Pulmonary artery endothelial cell (primary cell): ENCODE measurements at regions not wholly inside any gene's neighbourhood (a gene's known extent, or its start where the extent isn't known, plus 50 kb on each side); places are given as distances from the start of the nearest gene placed in this dataset.

ENCODE experiments used
- DNase-seq: peaks from one replicate; pipeline ENCODE4 v3.0.0-alpha.2; 2011; ENCODE audit warnings: low read depth, low spot score

DNA sequence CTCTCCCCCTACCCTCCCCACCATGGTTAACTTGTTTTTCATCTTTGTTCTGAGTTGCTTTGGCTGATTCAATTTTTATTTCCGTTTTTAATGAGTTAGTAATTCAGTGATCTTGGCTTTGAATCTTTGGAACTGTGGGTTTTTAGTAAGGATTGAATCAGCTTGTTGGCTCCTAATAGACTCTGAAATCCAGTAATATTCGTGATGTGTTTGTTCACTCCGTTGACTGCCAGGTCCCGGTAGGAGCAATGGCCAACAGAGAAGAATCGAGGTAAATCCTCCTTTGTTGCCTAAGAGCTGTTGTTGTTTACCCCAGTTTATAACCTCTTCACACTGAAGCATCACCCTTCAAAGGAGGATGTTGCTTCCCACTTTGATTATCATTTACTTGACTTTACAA is 92.7 kb downstream of the PCSK1 start:
- DNase-seq, result no peak

DNA sequence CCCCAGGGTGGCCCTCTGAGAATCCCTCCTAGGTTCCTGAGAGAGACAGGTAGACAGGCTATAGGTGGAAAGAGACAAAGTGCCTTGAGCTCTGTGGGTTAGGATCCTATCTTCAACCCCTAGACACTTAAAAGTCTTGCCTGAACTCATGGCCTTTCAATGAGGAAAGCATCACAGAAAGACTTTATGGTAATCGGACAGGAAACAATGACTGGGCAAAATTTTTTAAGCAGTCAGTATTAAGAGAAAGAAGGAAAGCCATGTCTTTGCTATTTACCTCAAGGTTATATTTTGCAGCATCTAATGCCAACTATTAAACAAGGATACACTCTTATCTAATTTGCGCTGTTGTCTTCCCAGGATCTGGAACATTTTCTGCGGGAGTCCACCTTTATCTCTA is 93.2 kb downstream of the PCSK1 start:
- DNase-seq, result no peak

DNA sequence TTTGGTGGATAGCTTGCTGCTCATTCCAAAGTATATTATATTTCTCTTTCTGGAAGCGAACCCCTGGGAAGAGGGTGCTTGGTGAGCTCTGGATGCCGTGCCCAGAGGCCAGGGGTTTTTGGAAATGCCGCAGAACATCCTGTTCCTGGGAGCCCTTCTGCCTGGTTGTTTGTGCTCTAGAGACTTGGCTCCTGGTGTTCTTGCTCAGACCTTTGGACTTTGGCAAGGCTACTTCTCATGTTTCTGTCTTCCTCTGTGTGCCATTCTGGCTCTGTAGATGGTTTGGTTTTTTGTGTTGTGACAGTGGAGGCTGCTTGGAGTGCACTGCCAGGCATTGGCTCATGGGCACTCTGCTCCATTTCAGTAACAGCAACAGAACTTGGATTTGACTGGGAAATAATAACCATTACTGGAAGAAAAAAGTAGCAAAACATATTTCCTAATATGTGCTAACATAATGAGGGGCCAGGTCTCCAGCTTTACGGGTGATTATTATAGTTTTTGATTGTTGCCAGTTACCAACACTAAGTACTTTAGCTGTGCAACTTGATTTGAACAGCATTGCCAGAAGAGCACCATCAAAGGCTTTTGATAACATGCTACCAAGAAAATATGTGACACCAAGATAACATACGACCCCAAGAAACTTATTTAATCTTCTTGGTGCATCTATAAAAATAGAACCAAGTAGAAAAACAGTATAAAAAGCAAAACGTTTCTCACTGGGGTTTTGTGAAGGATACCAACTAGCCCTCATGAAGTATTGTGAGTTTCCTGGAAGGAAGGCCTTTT is 94.2 kb downstream of the PCSK1 start:
- DNase-seq, result no peak

DNA sequence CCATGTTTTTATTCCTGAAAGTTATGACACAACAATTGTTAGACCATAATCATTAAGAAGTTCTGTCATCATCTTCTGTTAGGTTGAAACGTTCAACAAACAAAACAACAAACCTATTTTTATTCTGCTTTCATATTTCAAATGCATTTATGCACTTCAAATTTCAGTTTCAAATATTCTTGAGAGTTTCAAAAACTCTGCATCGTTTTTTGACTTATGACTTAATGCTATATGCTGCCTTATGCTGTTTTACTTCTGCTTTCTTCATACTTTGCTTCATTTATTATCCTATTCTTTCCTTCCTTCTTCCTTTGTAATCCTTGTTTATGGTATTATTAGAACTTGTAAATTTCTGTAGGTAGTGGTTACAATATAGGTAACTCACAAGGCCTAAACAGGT is 95.0 kb downstream of the PCSK1 start:
- no peak for DNase-seq

DNA sequence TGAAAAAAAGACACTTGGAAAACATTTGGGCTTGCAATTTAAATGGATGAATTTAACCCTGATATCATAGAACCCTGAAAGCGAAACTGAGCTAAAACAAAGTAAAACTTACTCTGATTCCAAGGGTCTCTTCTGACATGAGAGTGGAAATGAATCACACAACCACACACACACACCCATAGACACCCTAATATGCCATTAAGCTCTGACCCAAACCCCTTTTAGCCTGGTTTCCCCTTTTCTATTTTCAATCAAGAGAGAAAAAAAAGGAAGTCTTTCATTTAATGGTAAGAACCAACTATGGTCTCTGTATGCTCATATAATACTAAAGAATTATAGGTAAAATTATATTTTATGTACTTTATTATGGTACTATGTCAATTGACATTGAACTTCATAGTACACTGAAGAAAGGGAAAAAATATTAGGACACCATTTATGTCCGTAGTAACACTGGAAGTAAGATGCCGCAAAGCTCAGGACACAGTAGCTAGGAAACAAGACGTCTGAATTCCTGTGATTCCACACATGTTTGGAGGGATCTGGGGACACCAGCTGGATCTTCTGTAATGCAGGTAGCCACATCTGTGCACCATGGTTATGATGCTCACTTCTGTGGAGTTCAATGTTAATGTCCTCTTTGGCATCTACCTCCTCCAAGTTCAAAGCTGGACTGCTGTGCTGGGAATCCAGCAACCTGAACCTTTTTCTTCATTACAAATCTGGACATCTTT is 95.8 kb downstream of the PCSK1 start:
- DNase-seq, result no peak

DNA sequence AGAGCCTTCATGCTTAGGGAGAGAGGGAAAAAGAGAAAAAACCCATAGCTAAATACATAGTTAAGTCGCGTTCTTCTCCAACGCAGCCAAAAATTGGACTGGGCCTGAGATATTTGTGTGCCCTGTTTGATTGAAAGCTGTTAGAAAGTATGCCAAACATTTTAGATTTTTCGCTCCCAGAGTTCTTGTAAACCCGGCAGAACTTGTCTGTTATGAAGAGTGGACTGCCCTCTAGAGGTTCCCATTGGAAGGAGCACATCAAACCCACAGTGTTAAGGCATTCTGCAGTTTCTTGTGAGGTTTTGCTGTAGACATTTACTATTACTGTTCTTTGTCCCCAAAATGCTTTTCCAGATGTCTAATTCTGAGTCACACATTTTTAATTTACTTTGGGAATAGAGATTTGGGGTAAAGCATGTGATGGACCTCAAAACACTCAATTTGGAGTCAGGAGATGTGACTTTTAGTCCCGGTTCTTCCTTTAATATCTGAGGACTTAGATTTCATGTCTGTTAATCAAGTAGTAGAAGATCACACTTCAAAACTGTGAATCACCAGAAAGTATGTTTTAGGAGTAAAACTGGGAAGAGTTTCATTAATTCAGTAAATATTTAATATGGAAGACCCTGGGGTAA is 96.6 kb downstream of the PCSK1 start:
- peak; percentile 64 for DNase-seq

DNA sequence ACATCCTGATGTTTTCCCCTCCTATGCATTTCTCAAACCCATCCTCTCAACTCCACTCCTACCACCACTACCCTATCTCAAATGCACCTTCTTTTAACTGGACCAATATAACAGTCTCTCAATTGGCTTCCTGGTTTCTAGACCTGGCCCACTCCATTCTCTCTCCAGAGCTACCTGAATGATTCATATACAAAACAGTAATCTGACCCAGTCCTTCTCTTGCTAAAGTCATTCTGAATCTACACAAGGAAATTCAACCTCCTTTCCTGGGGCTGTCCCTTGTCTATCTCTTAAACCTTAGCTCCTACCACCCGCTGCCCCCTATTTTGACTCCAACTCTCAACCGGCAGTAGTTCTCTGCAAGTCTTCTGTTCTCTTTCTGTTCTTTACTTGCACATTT is 97.2 kb downstream of the PCSK1 start:
- DNase-seq, result no peak

DNA sequence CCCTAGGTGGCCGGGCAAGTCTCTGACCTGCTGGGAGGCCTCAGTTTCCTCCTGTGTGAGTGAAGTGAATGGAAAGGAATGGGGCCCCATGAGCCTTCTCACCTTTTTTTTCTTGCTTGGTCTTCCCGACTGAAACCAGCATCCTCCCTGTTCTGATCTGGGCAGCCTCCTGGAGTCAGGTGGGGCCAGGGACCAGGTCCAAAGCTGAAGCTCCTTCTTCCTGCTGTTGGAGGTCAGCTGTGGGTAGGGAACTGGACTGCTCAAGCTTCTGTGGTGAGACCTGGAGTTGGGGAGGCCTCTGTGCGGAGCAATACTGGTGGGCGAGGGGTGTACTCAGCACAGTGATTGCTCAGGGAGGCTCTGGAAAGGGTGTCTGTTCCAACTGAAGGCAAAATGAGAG is 99.7 kb downstream of the PCSK1 start:
- DNase-seq, result no peak

DNA sequence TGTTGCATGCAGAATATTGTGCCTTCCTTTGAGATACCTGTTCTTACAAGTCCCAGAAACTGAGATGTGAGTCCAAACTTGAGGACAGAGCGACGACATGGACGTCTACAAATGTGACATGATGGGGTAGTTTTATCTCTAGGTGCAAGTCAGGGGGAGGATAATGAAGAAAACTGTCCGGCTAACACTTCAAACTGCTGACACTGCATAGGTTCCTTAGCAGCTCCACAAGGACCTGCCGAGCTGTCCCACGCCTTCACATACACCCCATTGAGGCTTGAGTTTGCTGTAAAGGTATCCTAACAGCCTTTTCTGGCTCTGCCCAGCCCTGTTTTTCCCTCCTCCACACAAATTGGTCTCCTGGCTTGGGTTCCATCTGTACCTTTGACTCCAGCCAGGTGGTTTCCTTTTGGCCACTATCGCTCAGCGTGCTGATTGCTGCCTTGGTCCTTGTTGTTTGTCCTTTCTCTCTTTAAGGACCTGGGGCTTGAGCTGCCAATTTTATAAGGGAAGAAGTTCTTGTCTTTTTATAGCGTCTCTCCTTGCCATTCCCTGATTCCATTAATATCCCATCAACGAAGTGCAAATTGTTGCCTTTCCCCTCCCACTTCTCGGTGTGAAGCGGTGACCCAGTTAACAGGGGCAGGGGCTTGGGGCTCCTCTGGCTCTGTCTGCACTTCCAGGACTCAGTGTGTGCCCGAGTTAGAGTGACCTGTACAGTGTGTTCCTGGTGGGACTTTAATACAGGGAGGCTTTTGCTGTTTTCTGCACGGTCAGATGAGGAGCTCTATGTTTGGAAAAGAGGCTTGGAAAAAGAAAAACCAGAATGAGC is 100.3 kb downstream of the PCSK1 start:
- DNase-seq, result no peak

DNA sequence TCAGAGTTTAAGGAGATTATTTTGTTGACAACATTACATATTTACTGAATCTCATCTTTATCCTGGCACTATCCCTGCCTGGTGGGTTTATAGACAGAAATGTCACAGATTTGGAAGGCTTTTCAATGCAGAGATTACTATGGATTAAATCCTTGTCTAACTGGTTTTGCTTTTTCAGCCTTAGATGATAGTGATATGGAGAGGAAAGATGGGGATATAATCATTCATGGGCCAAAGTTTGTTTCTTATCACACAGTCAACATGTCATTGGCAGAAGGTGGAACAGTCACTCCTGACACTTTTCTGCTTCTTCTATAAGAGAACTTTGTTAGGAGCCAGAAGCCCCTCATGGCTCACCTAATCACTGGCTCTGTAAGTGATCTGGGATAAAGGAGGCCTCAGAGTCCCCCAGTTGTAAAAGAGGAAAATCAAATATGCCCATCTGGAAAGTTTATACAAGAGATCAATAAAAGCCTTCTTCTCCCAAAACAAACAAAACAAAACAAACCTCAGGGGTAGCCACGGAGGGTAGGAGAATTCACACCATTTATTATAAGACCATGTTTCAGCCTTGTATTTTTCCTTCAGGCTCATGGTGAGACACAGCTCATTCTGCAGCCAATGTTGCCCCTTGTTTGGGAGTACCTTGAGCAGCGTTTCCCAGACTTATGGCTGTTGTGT is 101.2 kb downstream of the PCSK1 start:
- DNase-seq, result no peak

DNA sequence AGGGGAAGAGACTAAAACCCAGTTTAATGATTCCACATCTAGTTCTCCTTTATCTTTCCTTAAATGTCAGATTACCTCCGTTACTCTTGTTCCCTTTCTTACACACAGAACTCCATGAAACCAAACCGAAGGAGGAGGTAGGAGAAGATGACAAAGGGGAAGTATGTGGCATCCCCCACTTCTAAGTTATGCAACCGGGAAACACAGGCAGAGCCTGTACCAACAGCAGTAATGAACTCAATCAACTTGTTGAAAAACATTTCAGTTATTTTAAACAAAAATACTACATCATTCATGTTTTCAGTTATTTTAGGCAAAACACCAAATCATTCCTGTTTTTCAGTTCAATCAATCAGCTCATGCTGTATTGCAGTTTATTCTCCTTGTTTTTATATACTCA is 101.8 kb downstream of the PCSK1 start:
- no peak for DNase-seq

DNA sequence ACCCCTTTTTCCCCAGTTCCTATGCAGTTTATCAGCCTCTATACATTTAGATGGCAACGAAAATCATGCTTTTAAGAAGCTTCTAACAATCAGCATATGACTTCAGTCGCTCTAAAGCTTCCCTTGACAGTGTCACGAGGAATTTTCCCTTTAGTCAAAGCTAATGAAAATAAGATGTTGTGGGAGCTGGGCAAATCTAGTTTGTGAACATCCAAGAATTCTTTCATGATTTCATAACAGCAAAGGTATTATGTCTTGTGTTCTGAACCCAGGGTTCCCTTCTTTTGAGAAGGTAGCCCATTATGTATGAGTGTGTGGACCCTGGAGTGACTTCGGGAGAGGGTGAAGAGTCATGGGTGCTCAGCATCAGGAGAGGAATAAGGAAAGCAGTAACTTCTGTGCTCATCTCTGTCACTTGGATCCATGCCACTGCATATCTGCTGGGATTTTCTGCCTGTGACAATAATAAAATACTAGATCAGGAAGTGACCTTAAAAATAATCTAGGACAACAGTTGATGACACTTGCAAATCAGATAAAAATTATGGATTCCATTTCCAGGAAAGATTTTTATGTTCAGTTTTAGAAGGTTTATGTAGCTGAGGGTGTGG is 102.4 kb downstream of the PCSK1 start:
- DNase-seq, result no peak

DNA sequence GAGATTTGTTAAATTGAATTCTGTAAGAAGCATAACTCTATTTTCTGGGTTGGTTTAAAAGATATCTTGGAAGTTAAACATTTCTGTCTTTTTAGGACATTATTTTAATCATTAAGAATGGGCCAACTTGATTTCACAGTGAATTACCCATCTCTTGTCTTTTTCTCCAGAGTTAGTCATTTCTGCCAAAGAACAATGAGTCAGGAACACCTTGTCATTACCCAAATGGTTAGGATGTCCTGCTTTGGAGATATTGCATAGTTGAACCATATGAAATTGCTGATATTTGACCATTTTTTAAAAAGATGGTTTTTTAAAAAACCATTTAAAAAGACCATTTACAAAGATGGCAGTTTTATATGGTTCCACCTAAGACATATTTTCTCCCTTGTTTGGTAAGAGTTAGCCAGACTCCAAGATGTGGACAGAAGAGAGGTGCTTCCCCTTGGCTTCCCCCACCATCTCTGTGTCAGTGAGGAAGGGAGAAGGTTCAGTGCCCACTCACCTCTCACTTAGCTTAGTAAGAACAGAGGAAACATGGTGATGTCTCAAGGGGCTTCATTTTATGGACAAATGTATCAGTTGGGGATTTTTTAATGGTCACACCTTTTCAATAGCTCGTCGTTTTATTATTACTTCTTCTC is 103.0 kb downstream of the PCSK1 start:
- DNase-seq, result no peak

DNA sequence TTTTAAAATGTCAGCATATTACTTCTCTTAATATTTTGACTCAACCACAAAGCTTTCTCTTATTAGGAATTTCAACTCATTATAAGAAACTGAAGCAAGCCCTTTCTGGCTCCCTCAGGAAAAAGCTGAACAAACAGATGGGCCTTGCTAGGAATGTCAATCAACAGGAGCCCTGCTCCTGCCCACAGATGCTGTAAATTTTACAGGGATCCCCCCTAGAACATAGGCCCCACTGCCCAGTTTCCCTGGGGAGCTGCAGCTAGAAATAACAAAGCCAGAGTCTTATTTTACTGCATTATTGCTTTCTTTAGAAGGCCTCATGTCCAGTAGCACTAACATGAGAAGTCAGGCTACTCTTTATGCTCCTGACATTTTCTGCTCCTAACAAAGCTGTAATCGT is 103.8 kb downstream of the PCSK1 start:
- DNase-seq, result no peak

DNA sequence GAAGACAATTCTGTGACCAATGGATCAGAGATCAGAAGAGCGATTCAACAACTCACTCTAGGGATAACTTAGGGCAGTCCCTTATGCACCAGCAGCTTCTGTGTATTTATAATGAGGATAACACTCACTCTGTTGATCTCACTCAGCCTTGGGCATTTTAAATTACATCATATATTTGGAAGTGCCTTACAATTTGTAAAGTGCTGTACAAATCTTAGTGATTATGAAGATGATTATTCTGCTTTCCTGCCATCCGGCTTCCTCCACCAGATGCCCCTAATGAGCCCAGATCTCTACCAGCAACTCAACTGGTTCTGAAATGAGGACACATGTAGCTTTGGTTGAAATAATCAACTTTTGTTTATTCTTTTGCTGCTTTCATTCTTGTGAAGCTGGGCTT is 105.3 kb downstream of the PCSK1 start:
- no peak for DNase-seq

DNA sequence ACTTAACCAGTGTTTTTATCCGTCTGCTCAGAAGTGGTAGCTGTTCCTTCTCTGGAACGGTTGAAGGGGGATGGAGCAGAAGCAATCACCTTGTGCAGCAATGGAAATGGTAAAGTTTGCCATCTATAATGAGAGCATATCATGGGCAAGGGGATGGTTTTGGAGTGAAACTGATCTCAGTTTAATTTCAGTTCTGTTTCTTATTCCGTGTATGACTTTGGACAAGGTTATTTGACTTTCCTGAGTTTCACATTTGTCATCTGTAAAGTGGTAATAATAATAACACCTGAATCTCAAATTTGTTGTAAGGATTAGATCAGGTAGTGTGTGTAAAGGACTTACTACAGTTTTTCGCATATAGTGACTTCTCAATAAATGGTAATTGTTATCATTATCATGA is 106.1 kb downstream of the PCSK1 start:
- no peak for DNase-seq

DNA sequence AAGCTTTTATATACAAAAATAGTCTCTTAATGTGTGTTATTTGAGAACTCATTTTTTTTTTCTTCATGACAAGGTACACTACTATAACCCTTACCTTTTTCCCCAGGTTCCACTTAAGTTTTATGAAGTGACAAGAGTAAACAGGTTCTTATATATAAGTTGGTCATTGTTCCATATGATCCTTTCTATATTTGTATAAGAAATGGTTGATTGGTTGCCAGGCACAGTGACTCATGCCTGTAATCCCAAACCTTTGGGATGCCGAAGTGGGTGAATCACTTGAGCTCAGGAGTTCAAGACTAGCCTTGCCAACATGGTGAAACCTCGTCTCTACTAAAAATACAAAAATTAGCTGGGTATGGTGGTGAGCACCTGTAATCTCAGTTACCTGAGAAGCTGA is 108.3 kb downstream of the PCSK1 start:
- DNase-seq, result no peak

DNA sequence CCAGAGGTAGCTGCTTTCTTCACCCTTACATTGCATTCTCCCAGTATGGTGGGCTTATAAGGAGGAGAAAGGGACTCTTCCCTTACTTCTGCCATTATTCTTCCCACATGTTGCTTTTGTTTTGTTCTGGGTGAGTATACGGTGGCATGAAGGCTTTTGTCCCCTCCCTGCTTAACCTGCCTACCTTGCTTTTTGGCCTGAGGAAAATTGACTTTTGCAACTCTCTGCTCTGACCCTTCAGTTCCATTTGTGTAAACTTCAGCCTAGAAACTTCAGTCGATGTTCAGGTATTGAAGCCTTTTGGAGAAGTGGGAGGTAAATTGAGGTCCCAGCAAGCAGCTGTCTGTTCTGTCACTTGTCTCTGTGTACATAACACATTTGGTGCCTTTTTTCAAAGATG is 110.2 kb downstream of the PCSK1 start:
- DNase-seq, result no peak

DNA sequence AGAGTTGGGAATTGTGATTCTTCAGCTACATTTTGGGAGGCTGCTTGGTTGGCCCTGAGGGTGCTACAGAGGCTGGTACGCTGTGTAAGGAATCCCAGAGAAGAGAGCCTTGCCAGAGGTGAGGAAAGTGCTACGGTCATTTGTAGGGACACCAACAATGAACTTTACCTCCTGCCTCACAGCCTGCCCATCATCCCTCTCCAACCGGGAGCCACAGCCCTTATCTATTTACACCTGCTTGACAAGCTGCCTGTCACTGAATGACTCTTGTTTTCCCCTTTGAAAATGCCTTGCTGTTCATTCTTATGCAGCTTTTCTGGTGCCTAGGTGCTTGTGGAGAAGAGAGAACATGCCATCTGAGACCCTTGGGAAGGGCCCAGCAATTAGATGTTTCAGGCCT is 110.8 kb downstream of the PCSK1 start:
- no peak for DNase-seq

DNA sequence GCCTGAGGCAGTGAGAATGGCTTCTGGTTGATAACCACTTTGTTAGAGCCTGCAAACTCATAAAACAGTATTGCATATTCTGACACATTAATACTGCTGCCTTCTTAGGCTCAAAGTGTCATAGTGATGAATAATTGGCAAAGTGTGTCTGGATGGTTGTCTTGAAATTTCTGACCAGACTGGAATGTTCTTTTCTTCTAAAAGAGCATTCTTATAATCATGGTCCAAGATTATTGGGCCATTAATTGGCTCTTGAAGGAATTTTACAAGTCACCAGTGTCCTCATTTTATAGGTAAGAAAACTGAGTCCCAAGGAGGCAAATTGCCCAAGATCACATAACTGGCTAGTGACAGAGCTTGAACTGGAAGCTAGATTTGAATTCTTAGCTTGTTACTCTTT is 111.7 kb downstream of the PCSK1 start:
- DNase-seq, result no peak
